Right cardiac atrium (tissue), 5 donors: ENCODE measurements at regions not wholly inside any gene's neighbourhood (a gene's known extent, or its start where the extent isn't known, plus 50 kb on each side); places are given as distances from the start of the nearest gene placed in this dataset.
"Not testable (repeated sequence)": the region's sequence is repeated elsewhere in the genome, so short reads cannot be mapped to it uniquely, and the experiment has no call there.

Experiments
- ATAC-seq, 2 donors: fragments of 200-7000 bp; cut with Tn5 transposase; one replicate each; pipeline versions ENCODE4 v1.8.0 to v1.9.1; 2020; ENCODE audit warnings: moderate library complexity in 2 of 2, mild to moderate bottlenecking in 1 of 2
- DNase-seq, 3 donors: peaks; one replicate each; pipeline ENCODE4 v3.0.0-alpha.2; 2020
- H3K27ac ChIP-seq: one replicate; pipeline ENCODE4 v1.5.1; 2013; ENCODE audit warnings: mild to moderate bottlenecking, low read length, control low read depth, moderate library complexity
- H3K27me3 ChIP-seq: one replicate; pipeline ENCODE4 v1.6.1; 2013; ENCODE audit not compliant: control insufficient read depth, insufficient read depth
- H3K4me1 ChIP-seq: one replicate; pipeline ENCODE4 v1.6.1; 2013; ENCODE audit warnings: low read length; ENCODE audit not compliant: control insufficient read depth, insufficient read depth
- H3K4me3 ChIP-seq: one replicate; pipeline ENCODE4 v1.5.1; 2013; ENCODE audit warnings: low read length, control low read depth
- H3K9me3 ChIP-seq: one replicate; pipeline ENCODE4 v1.6.1; 2013; ENCODE audit warnings: low read length; ENCODE audit not compliant: control insufficient read depth
- WGBS: extraction: QIAGEN DNeasy Blood & Tissue Kit; methylation state at CpG from one replicate; pipeline ENCODE4 v1.1.7; 2013; 5-methylcytosine and 5-hydroxymethylcytosine counted together
- intact Hi-C, 4 donors: fragments of 100-400 bp; cut with DNase I; formaldehyde crosslinking; loops; one replicate each; pipeline versions ENCODE4 v1.11.0 to v1.14.0; 2022 to 2023
- donor health status: healthy with polysubstance abuse.
- donor health status: DM: no; HTN: yes; CAD: no.
- donor health status: DM: no; HTN: no; CAD: no.
- donor health status: DM: no; HTN: yes; CAD: no; lungs with severe emphysema.
- donor health status: DM: yes; HTN: yes; CAD: no.

DNA sequence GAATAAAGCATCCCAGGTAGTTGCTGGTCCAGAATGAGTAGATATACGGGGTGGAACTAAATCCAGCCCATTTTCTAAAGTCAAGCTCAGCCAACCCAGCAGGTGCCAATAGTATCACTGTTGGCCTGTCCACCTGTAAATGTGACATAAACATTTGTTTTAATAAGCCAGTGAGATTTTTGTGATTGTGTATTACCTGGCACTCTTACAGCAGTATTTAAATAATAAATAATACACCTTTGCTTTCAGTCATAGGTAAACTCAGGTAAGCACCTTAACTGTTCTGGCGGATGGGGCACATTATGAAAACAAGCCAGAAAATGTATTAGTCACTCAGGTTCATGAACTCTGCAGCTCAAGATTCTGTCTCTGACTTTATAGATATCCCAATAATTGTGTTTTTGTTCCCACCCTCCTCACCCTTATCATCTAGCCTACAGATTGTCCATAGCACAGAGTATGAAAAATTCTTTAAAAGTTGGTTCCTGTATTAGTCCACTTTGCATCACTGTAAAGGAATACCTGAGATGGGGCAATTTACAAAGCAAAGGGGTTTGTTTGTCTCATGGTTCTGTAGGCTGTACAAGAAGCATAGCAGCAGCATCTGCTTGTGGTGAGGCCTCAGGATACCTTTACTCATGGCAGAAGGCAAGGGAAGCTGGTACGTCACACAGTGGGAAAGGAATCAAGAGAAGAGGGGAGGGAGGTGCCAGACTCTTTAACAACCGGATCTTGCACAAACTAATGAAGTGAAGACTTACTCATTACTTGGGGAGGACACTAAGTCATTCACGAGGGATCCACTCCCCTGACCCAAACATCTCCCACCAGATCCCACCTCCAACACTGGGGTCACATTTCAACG, 73.0 kb upstream of the CYRIA start:
- no peaks in the 10 kb centered on the region for H3K27me3 ChIP-seq
- no peaks in the 10 kb centered on the region for H3K4me1 ChIP-seq
- ATAC-seq (no peak), DNase-seq (no peak)
- WGBS, result 80% methylated on average over 6 of the region's 6 CpGs
- intact Hi-C loops, result no loop called here
- no peak overlapping the region for H3K27ac ChIP-seq
- no peaks in the 10 kb centered on the region for H3K9me3 ChIP-seq
- no peak overlapping the region for H3K4me3 ChIP-seq

DNA sequence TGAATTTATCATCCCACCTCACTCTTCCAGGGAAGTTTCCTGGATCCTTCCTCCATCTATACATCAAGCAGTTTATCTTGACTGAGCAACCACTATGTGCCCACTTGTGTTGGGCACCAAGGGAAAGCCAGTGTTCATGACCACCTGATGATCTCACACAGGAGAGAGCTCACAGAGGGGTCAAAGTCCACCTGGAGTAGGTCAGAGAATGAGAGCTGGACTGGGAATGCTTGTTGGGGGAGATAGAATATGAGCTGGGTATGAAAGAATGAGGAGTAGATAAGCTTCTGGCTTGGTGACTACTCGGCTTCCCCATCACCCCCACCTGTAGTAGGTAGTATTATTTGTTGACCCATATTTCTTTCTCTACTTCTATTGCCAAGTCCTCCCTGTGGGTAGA, 72.2 kb upstream of the CYRIA start:
- intact Hi-C loops, result no loop called here
- DNase-seq, result no peak
- 84% methylated on average over 1 of the region's 1 CpG for WGBS
- ATAC-seq, result no peak
- H3K4me1 ChIP-seq, result no peaks in the 10 kb centered on the region
- H3K27ac ChIP-seq, result no peak overlapping the region
- H3K27me3 ChIP-seq, result no peaks in the 10 kb centered on the region
- H3K9me3 ChIP-seq, result no peaks in the 10 kb centered on the region
- no peak overlapping the region for H3K4me3 ChIP-seq

DNA sequence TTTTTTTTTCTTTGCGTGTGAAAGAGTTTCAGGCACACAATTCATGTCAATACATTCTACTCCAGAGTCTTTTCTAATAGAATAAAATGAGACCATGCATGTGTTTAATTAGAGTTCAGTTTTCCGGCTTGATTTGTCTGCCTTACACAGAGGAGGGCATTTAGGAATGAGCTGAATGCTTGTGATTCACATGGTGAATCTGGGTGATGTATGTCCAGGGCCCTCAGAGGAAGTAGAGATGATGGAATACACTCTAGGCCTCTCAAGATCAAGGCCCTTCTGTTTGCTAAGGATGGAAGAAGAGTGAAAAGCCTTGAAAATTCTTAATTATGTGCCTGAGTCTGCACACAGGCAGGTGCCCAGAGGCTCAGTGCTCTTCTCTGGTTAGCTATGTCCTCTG, 71.0 kb upstream of the CYRIA start:
- Histone ChIP-seq H3K4me1 (no peaks in the 10 kb centered on the region), H3K27me3 (no peaks in the 10 kb centered on the region), H3K27ac (no peak overlapping the region), H3K4me3 (no peak overlapping the region), H3K9me3 (no peaks in the 10 kb centered on the region)
- DNase-seq, result no peak
- 88% methylated on average over 2 of the region's 2 CpGs for WGBS
- intact Hi-C loops, result no loop called here
- ATAC-seq, result no peak

DNA sequence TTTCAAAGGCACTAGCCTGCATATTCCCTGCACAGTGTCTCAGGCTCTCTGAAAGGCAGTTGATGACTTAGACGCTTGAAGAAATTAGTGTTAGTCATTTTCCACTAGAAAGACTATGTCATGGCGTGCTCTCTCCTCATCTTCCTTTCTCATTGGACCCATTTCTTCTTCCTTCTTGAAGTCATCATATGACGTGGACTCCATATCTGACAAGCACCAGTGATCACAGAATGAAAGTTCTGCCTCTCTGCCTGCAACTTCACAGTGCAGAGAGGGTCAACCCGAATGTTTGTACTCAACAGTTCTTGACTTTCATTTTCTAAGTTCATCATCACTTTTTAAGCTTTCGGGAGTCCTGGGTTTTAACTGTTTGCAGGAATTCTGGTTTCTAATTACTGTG, 63.7 kb upstream of the CYRIA start:
- no peak for ATAC-seq
- Histone ChIP-seq H3K27me3 (no peaks in the 10 kb centered on the region), H3K4me1 (no peaks in the 10 kb centered on the region), H3K27ac (no peak overlapping the region), H3K9me3 (no peaks in the 10 kb centered on the region), H3K4me3 (no peak overlapping the region)
- intact Hi-C loops, result no loop called here
- 78% methylated on average over 5 of the region's 5 CpGs for WGBS
- DNase-seq, result no peak

DNA sequence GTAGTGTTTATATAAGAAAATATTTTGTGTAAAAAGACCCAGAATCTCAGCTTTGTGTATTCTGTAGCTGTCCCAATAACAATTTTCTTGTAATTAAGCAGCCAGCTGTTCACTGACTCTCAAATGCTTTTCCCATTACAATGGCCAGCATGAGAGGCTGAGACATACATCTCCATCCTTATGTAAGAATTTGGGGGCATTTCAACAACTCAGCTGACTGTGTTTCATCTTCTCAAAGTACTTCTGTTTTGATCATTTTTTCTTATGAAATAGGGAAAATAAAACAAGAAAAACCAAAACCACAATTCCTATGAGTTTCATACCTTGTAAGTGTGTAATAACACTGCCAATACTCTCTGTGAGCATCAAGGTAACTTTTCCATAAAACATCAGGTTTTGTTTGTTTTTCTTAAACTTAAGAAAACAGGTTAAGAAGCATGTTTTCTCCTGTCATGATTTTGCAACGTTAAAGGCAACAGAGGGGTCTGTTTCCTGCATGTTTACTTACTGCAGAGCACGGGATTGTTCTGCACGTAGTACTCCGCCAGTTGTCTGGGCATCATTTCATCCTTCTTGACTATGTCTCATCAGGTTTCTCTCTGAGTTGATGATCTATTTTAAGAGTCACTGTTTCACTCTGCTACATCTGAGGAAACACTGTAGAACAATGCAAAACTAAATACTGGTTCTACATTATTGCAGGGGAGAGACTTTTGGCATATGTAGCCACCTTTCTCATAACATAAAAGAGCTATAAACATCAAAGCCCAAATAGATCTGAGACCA, 62.9 kb upstream of the CYRIA start:
- no peak for DNase-seq
- intact Hi-C loops, result no loop called here

DNA sequence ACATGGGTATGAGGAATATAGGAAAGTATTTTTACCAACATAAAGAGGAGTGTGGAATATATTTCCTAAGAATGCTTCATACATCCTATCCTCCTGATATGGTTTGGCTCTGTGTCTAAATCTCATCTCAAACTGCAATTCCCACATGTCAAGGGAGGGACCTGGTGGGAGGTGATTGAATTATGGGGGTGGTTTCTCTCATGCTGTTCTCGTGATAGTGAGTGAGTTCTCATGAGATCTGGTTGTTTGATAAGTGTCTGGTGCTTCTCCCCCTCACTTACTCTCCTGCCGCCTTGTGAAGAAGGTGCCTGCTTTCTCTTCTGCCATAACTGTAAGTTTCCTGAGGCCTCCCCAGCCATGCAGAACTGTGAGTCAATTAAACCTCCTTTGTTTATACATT, 62.2 kb upstream of the CYRIA start:
- H3K4me3 ChIP-seq, H3K4me1 ChIP-seq, intact Hi-C loops, ATAC-seq, H3K27ac ChIP-seq, H3K27me3 ChIP-seq, DNase-seq, H3K9me3 ChIP-seq: not testable (repeated sequence)
- WGBS, result 58% methylated on average over 2 of the region's 2 CpGs

More for the DNA sequence above, 62.9 kb upstream of the CYRIA start:
- Histone ChIP-seq H3K27ac (no peak overlapping the region), H3K27me3 (no peaks in the 10 kb centered on the region), H3K9me3 (no peaks in the 10 kb centered on the region), H3K4me3 (no peak overlapping the region), H3K4me1 (no peaks in the 10 kb centered on the region)
- 73% methylated on average over 4 of the region's 4 CpGs for WGBS
- ATAC-seq, result no peak

DNA sequence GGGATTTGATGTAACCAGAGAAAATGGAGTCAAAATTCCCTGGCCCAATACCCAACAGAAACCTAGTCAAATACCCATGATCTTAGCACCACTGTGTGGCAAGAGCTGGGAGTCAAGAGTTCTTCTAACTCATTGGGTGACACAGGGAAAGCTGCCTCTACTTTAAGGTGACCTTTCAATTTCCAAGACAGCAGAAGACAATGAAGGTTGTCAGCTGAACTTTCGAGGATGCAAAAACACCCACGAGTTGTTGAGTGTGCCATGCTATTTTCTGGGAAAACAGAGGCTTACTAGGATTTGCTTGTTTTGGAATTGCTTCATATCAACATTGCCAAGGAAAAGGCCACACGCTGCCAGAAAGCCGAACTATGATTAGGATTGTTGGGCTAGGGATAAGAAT, 61.6 kb upstream of the CYRIA start:
- intact Hi-C loops, result no loop called here
- ATAC-seq (peak; percentile 78 to 79), DNase-seq (no peak)
- no peaks in the 10 kb centered on the region for H3K9me3 ChIP-seq
- H3K4me3 ChIP-seq, result no peak overlapping the region
- H3K27me3 ChIP-seq, result no peaks in the 10 kb centered on the region
- H3K4me1 ChIP-seq, result no peaks in the 10 kb centered on the region
- 26% methylated on average over 4 of the region's 4 CpGs for WGBS
- H3K27ac ChIP-seq, result no peak overlapping the region

DNA sequence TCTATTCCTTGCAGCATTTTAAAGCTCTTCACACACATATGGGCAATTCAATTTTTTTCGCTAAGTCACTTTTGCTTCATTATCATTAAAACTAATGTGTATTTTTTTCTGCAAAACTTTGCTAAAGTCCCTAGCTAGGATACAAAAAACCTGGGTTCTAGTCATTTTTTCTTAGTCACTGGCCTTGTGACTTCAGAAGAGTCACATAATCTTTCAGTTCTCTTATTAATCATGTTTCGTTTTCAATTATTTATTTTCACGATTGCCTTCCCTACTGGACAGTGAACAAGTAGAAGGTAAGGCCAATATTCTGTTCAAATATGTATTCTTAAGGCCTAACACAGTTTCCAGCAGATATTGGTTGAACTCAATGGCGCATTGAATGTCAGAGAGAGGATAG, 60.9 kb upstream of the CYRIA start:
- no peaks in the 10 kb centered on the region for H3K9me3 ChIP-seq
- no peaks in the 10 kb centered on the region for H3K27me3 ChIP-seq
- no peaks in the 10 kb centered on the region for H3K4me1 ChIP-seq
- H3K27ac ChIP-seq, result no peak overlapping the region
- intact Hi-C loops, result no loop called here
- H3K4me3 ChIP-seq, result no peak overlapping the region
- WGBS, result 96% methylated on average over 4 of the region's 4 CpGs
- DNase-seq (no peak), ATAC-seq (no peak)

DNA sequence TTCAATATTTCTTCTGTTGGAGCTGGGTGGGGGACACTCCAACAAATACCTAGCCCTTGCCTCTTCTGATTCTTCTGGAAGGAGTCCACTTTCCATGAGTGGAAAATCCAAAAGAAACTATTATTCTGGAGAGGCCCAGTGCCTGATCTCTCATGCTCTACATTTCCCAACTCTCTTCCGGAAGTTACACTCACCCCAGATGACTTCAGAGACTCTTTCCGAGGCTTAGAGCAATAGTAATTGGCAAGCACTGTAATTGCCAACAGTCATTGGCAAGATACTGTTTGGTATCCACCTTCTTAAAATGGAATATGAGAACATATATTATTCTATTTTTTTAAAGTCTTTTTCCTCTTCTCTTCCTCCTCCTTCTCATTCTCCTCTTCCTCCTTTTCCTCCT, 60.5 kb upstream of the CYRIA start:
- 44% methylated on average over 2 of the region's 2 CpGs for WGBS
- H3K4me1 ChIP-seq, result no peaks in the 10 kb centered on the region
- no peak for DNase-seq
- no peak overlapping the region for H3K4me3 ChIP-seq
- intact Hi-C loops, result no loop called here
- peak in 1 of 2 donors; percentile 70 for ATAC-seq
- no peak overlapping the region for H3K27ac ChIP-seq
- H3K27me3 ChIP-seq, result no peaks in the 10 kb centered on the region
- no peaks in the 10 kb centered on the region for H3K9me3 ChIP-seq

DNA sequence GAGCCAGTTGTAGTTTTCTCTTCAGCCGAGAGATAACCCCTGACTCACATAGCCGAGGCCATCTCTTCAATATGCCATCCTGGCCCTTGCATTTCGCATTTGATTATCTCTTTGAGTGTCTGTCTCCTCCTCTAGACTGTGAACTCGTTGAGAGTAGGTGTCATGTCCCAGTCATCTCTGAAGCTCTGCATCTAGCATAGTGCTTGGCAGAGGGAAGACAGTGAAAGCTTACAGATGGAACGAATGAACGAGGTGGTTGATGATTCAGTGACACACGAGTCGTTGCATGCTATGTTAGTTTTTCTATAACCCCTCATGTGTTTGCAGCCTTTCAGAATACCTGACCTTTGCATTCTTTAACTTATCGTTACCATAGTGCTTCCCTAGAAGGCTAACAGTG, 59.9 kb upstream of the CYRIA start:
- 51% methylated on average over 9 of the region's 9 CpGs for WGBS
- H3K27me3 ChIP-seq, result no peaks in the 10 kb centered on the region
- no peaks in the 10 kb centered on the region for H3K4me1 ChIP-seq
- no peak overlapping the region for H3K4me3 ChIP-seq
- intact Hi-C loops, result no loop called here
- H3K27ac ChIP-seq, result no peak overlapping the region
- DNase-seq (no peak), ATAC-seq (peak; percentile 40 to 47)
- no peaks in the 10 kb centered on the region for H3K9me3 ChIP-seq

DNA sequence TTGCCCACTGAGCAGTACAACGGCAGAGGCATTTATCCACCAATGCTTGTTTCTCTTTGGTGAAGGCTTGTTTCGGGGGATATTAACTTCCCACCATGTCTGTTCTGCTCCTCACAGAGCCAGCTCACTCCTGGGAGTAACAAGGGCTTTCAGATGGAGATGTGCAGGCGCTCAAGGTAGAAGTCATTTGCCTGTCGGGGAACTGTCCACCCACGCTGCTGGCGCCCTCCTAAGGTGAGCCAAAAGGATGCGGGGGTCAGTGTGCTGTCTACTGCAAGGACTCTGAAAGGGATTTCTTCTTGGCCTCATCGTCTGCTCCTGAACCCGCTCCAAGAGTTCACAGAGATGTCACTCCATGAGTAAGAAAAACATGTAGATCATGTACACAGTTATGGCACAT, 57.0 kb upstream of the CYRIA start:
- ATAC-seq, result no peak
- intact Hi-C loops, result no loop called here
- no peaks in the 10 kb centered on the region for H3K9me3 ChIP-seq

More for the DNA sequence above, 57.0 kb upstream of the CYRIA start:
- 59% methylated on average over 9 of the region's 9 CpGs for WGBS
- H3K4me3 ChIP-seq, result no peak overlapping the region
- peaks cover 2% of the 10 kb centered on the region for H3K4me1 ChIP-seq
- no peak for DNase-seq
- no peak overlapping the region for H3K27ac ChIP-seq
- no peaks in the 10 kb centered on the region for H3K27me3 ChIP-seq
